ENCODE measurements at regions not wholly inside any gene's neighbourhood (a gene's known extent, or its start where the extent isn't known, plus 50 kb on each side); places are given as distances from the start of the nearest gene placed in this dataset.

DNA sequence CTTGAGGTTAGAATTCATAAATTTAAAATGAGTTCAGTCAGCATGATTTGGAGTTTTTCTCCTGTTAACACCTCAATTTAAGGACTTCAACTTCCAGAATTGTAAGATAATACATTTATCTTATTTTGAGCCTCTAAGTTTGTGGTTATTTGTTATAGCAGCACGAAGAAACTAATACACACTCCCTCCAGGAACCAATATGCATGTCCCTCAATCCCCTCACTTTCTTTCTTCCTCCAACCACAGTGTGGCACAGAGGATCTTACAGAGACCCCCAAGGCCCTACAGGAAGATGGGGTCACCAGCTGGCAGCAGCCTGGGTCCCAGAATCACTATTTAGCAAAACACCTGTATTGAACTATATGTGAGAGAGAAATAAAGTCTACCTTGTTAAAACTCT lies 242.0 kb downstream of the RAD51AP2 start:
- peaks cover 0 to 4% (median 3%) of the 10 kb centered on the region in 3 donors for H3K9me3 ChIP-seq (ENCODE audit: control extremely low read depth in 1 of 3, control insufficient read depth in 2 of 3, insufficient read depth in 1 of 3, low read length in 2 of 3)
- WGBS (ENCODE audit: insufficient coverage): no CpG with 5 or more reads among the region's 1 CpG
- Mint-ChIP-seq H3K27ac (no peak overlapping the region), H3K9me3 (ENCODE audit: insufficient read depth) (peaks cover 3% of the 10 kb centered on the region), H3K27me3 (peaks cover 3% of the 10 kb centered on the region), H3K4me1 (peaks cover 7% of the 10 kb centered on the region), H3K4me3 (no peak overlapping the region)
- H3K27me3 ChIP-seq (replicated peaks in 1 of 4; ENCODE audit: control extremely low read depth in 1 of 4, control insufficient read depth in 3 of 4, insufficient read depth in 4 of 4, low read length in 3 of 4): no peaks in the 10 kb centered on the region
- H2AFZ ChIP-seq (ENCODE audit: insufficient read depth, low read depth, low read length, poor library complexity, severe bottlenecking): no peak overlapping the region
- no peak for TF ChIP-seq EZH2 (IDR thresholded peaks at IDR 0.05; ENCODE audit: borderline replicate concordance, insufficient read depth, low read depth, low read length, poor library complexity, severe bottlenecking)
- no peak for TF ChIP-seq CTCF (IDR thresholded peaks at IDR 0.05)
- H3K4me1 ChIP-seq (ENCODE audit: control insufficient read depth in 2 of 2, insufficient read depth in 2 of 2, low read length in 2 of 2): peaks cover under 1% of the 10 kb centered on the region in 2 donors
- CTCF ChIA-PET: interaction anchor here (1.4 kb wide), 1 partner anchor 32 kb away, joined by 3 read pairs; no protein-coding TSS in a partner anchor
- intact Hi-C loops (cut with micrococcal nuclease): no loop called here
- no peak overlapping the region for H3K9ac ChIP-seq (ENCODE audit: low read length)
- no peak overlapping the region for H3K4me2 ChIP-seq (replicated peaks; ENCODE audit: low read depth, low read length, poor library complexity, severe bottlenecking)
- no peak for DNase-seq
- H3K27ac ChIP-seq (ENCODE audit: low read length in 2 of 2): no peak overlapping the region
- no peak for ATAC-seq (ENCODE audit: low read depth)
- POLR2A ChIA-PET: no interaction called here
- H3K36me3 ChIP-seq (replicated peaks in 1 of 2; ENCODE audit: control extremely low read depth in 1 of 2, control insufficient read depth in 1 of 2, extremely low read depth in 1 of 2, insufficient read depth in 2 of 2, low read length in 1 of 2): no peaks in the 10 kb centered on the region
- no peaks in the 10 kb centered on the region for H3K79me2 ChIP-seq (ENCODE audit: control insufficient read depth, insufficient read depth, low read length)
- H4K20me1 ChIP-seq (ENCODE audit: control insufficient read depth, insufficient read depth, low read length, poor library complexity, severe bottlenecking): no peaks in the 10 kb centered on the region
- H3K4me3 ChIP-seq (ENCODE audit: control extremely low read depth in 1 of 5, extremely low read depth in 1 of 5, insufficient read depth in 1 of 5, low read depth in 2 of 5, low read length in 4 of 5): no peak overlapping the region

DNA sequence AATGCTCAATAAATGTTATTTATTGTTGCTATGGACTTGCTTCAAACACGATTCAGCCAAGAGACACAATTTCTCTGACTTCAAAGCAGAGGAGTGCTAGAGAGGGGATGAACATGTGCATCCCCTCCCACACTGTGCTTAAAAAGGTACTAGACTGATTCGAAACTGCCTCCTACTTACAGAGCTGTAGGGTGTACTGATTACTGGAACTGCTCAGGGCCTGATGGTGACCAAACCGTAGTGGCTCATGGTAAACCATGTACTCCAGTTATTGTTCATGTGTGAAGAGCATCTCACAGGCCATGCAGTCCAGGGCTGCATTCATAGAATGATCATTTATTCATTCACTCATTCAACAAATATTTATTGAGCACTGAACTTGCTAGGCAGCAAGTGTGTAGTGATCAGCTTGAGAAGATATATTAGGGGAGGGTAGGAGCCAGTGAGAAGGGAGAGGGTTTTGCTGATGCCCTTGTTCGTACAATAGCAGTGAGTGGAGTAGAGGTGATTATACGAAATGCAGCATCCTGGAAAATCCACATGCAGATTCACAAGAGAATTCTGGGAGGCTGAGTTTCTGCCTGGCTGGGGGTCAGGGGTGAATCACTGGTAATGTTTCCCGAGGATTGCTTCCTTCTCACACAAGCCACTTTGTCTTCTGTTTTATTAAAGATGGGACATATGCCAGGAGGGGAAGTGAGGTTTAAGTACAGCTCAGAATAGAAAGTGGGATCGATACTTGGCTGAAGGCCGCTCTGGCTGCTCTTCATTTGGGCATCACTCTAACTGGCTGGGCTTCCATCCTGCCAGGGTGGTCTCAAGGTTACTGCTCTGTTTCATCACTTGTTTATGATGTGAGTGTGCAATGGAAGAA lies 245.4 kb downstream of the RAD51AP2 start:
- ChIA-PET POLR2A (no interaction called here), CTCF (interaction anchor here (1.1 kb wide), 1 partner anchor 8 kb away, joined by 3 read pairs; no protein-coding TSS in a partner anchor)
- ATAC-seq (ENCODE audit: low read depth) (no peak), DNase-seq (no peak)
- Histone ChIP-seq H3K9ac (ENCODE audit: low read length) (no peak overlapping the region), H3K27ac (ENCODE audit: low read length in 2 of 2) (no peak overlapping the region), H4K20me1 (ENCODE audit: control insufficient read depth, insufficient read depth, low read length, poor library complexity, severe bottlenecking) (no peaks in the 10 kb centered on the region), H3K4me2 (replicated peaks; ENCODE audit: low read depth, low read length, poor library complexity, severe bottlenecking) (no peak overlapping the region), H3K27me3 (replicated peaks in 1 of 4; ENCODE audit: control extremely low read depth in 1 of 4, control insufficient read depth in 3 of 4, insufficient read depth in 4 of 4, low read length in 3 of 4) (no peaks in the 10 kb centered on the region), H3K4me3 (ENCODE audit: control extremely low read depth in 1 of 5, extremely low read depth in 1 of 5, insufficient read depth in 1 of 5, low read depth in 2 of 5, low read length in 4 of 5) (no peak overlapping the region), H2AFZ (ENCODE audit: insufficient read depth, low read depth, low read length, poor library complexity, severe bottlenecking) (no peak overlapping the region), H3K79me2 (ENCODE audit: control insufficient read depth, insufficient read depth, low read length) (no peaks in the 10 kb centered on the region), H3K4me1 (ENCODE audit: control insufficient read depth in 2 of 2, insufficient read depth in 2 of 2, low read length in 2 of 2) (peaks cover 4 to 9% of the 10 kb centered on the region in 2 donors), H3K9me3 (ENCODE audit: control extremely low read depth in 1 of 3, control insufficient read depth in 2 of 3, insufficient read depth in 1 of 3, low read length in 2 of 3) (peaks cover 0 to 4% (median 3%) of the 10 kb centered on the region in 3 donors), H3K36me3 (replicated peaks in 1 of 2; ENCODE audit: control extremely low read depth in 1 of 2, control insufficient read depth in 1 of 2, extremely low read depth in 1 of 2, insufficient read depth in 2 of 2, low read length in 1 of 2) (no peaks in the 10 kb centered on the region)
- Mint-ChIP-seq H3K4me1 (peaks cover 17% of the 10 kb centered on the region), H3K9me3 (ENCODE audit: insufficient read depth) (peaks cover 3% of the 10 kb centered on the region), H3K27ac (no peak overlapping the region), H3K4me3 (no peak overlapping the region), H3K27me3 (peaks cover 3% of the 10 kb centered on the region)
- TF ChIP-seq CTCF (IDR thresholded peaks at IDR 0.05) (no peak), EZH2 (IDR thresholded peaks at IDR 0.05; ENCODE audit: borderline replicate concordance, insufficient read depth, low read depth, low read length, poor library complexity, severe bottlenecking) (no peak)
- intact Hi-C loops (cut with micrococcal nuclease): no loop called here
- WGBS (ENCODE audit: insufficient coverage): 94% methylated on average over 3 of the region's 8 CpGs
